Esophagus squamous epithelium (tissue), 4 donors: ENCODE measurements at regions not wholly inside any gene's neighbourhood (a gene's known extent, or its start where the extent isn't known, plus 50 kb on each side); places are given as distances from the start of the nearest gene placed in this dataset.

Experiments used
- CTCF ChIP-seq, 6 experiments: fragments of 450-650 bp in 4 of 6; fragments of 200-600 bp in 2 of 6; sonication (generic) in 2 of 6; IDR thresholded peaks; one replicate each; pipeline ENCODE4 v1.5.1; 2016 to 2019; ENCODE audit warnings: antibody characterized with exemption in 6 of 6, mild to moderate bottlenecking in 4 of 6, moderate library complexity in 4 of 6
- POLR2A ChIP-seq, 4 donors: fragments of 450-650 bp; IDR thresholded peaks; one replicate each; pipeline ENCODE4 v1.6.1; 2017; ENCODE audit warnings: antibody characterized with exemption in 4 of 4, mild to moderate bottlenecking in 4 of 4, moderate library complexity in 3 of 4

GRCh38 chrX:65910899-65911298 is 129.0 kb downstream of the VSIG4 start:
- TF ChIP-seq CTCF (IDR thresholded peaks at IDR 0.05) (no peak), POLR2A (IDR thresholded peaks at IDR 0.05) (no peak)
